ENCODE measurements at regions not wholly inside any gene's neighbourhood (a gene's known extent, or its start where the extent isn't known, plus 50 kb on each side); places are given as distances from the start of the nearest gene placed in this dataset.

- H4K20me1 ChIP-seq (replicated peaks; ENCODE audit: insufficient read depth), result no peaks in the 10 kb centered on the region
- no peaks in the 10 kb centered on the region for H3K9me2 ChIP-seq (ENCODE audit: insufficient read depth)
- no peak overlapping the region for H3K4me3 ChIP-seq
- Mint-ChIP-seq H3K4me1 (peaks cover 45% of the 10 kb centered on the region), H3K9me3 (peaks cover 4% of the 10 kb centered on the region; the same call in 1 of the 3 replicates), H3K27me3 (ENCODE audit: insufficient read depth, low read depth, poor library complexity) (no peaks in the 10 kb centered on the region), H3K27ac (no peak overlapping the region), H3K4me3 (no peak overlapping the region), H3K36me3 (ENCODE audit: low read depth) (peaks cover 9% of the 10 kb centered on the region; the same call in 2 of the 3 replicates)
- H3K79me2 ChIP-seq (replicated peaks; ENCODE audit: insufficient read depth), result no peaks in the 10 kb centered on the region
- no peak overlapping the region for H3K4me2 ChIP-seq
- TF ChIP-seq ZNF331 (CRISPR knock-in tag; IDR thresholded peaks at IDR 0.05; ENCODE audit: low read depth) (no peak), CTCF (conservative IDR thresholded peaks at IDR 0.05; ENCODE audit: low read depth in 2 of 2) (no peak), EZH2phosphoT487 (IDR thresholded peaks at IDR 0.05; ENCODE audit: unreplicated experiment) (no peak), ZNF114 (CRISPR knock-in tag; IDR thresholded peaks at IDR 0.05) (no peak)
- no peaks in the 10 kb centered on the region for H3K36me3 ChIP-seq (ENCODE audit: insufficient read depth)
- ATAC-seq, result no peak
- no peak overlapping the region for H3K27ac ChIP-seq (ENCODE audit: low read depth)
- peaks cover 16% of the 10 kb centered on the region for H3K4me1 ChIP-seq (ENCODE audit: insufficient read depth)
- no peaks in the 10 kb centered on the region for H3K27me3 ChIP-seq (ENCODE audit: insufficient read depth)
- no peaks in the 10 kb centered on the region for H3F3A ChIP-seq (replicated peaks; ENCODE audit: low read depth)
- no peak overlapping the region for H2AFZ ChIP-seq
- DNase-seq (ENCODE audit: low spot score), result no peak
Measured at GRCh38 chr6:14282854-14283505, 165.4 kb downstream of the CD83 start.

GRCh38 chr6:14283600-14284235, 166.1 kb downstream of the CD83 start:
- no peaks in the 10 kb centered on the region for H3K9me2 ChIP-seq (ENCODE audit: insufficient read depth)
- DNase-seq (ENCODE audit: low spot score) (peak; percentile 41), ATAC-seq (peak; percentile 10; the same call in 1 of the 3 replicates)
- Mint-ChIP-seq H3K27me3 (ENCODE audit: insufficient read depth, low read depth, poor library complexity) (peaks cover 2% of the 10 kb centered on the region), H3K27ac (no peak overlapping the region), H3K36me3 (ENCODE audit: low read depth) (peaks cover 13% of the 10 kb centered on the region), H3K4me1 (peaks cover 47% of the 10 kb centered on the region), H3K4me3 (no peak overlapping the region), H3K9me3 (peaks cover 4% of the 10 kb centered on the region; the same call in 1 of the 3 replicates)
- H3K4me3 ChIP-seq, result no peak overlapping the region
- H3F3A ChIP-seq (replicated peaks; ENCODE audit: low read depth), result no peaks in the 10 kb centered on the region
- H3K4me2 ChIP-seq, result no peak overlapping the region
- H3K36me3 ChIP-seq (ENCODE audit: insufficient read depth), result peaks cover 5% of the 10 kb centered on the region; the same call in 1 of the 2 replicates
- no peaks in the 10 kb centered on the region for H3K79me2 ChIP-seq (replicated peaks; ENCODE audit: insufficient read depth)
- no peak overlapping the region for H2AFZ ChIP-seq
- no peaks in the 10 kb centered on the region for H4K20me1 ChIP-seq (replicated peaks; ENCODE audit: insufficient read depth)
- H3K4me1 ChIP-seq (ENCODE audit: insufficient read depth), result peaks cover 16% of the 10 kb centered on the region
- H3K27me3 ChIP-seq (ENCODE audit: insufficient read depth), result no peaks in the 10 kb centered on the region
- peak; percentile 25 to 57 for TF ChIP-seq CTCF (conservative IDR thresholded peaks at IDR 0.05; ENCODE audit: low read depth in 2 of 2)
- TF ChIP-seq ZNF462 (CRISPR knock-in tag; IDR thresholded peaks at IDR 0.05), result no peak
- no peak overlapping the region for H3K27ac ChIP-seq (ENCODE audit: low read depth)
